Suprapubic skin (tissue), 4 donors: ENCODE measurements at regions not wholly inside any gene's neighbourhood (a gene's known extent, or its start where the extent isn't known, plus 50 kb on each side); places are given as distances from the start of the nearest gene placed in this dataset.

ENCODE experiments used
- DNase-seq, 2 donors: peaks; one replicate each; pipeline ENCODE4 v3.0.0-alpha.2; 2019; ENCODE audit warnings: low spot score in 2 of 2
- H3K27ac ChIP-seq: fragments of 200-600 bp; sonication (generic); one replicate; pipeline ENCODE4 v1.5.1; 2019
- H3K27me3 ChIP-seq: fragments of 200-600 bp; sonication (generic); one replicate; pipeline ENCODE4 v1.5.1; 2019
- H3K36me3 ChIP-seq: fragments of 200-600 bp; sonication (generic); one replicate; pipeline ENCODE4 v1.5.1; 2019
- H3K4me1 ChIP-seq: fragments of 200-600 bp; sonication (generic); one replicate; pipeline ENCODE4 v1.5.1; 2019
- H3K4me3 ChIP-seq: fragments of 200-600 bp; sonication (generic); one replicate; pipeline ENCODE4 v1.5.1; 2019; ENCODE audit warnings: mild to moderate bottlenecking
- H3K9me3 ChIP-seq: fragments of 200-600 bp; sonication (generic); one replicate; pipeline ENCODE4 v1.5.1; 2019
- CTCF ChIP-seq, 2 donors: fragments of 200-600 bp in 1 of 2; fragments of 450-650 bp in 1 of 2; sonication (generic) in 1 of 2; IDR thresholded peaks; one replicate each; pipeline ENCODE4 v1.5.1; 2016 to 2019; ENCODE audit warnings: antibody characterized with exemption in 2 of 2, mild to moderate bottlenecking in 1 of 2, moderate library complexity in 1 of 2
- EP300 ChIP-seq: sonication (generic); formaldehyde crosslinking; IDR thresholded peaks from one replicate; pipeline ENCODE4 v1.6.1; 2017; ENCODE audit warnings: antibody characterized with exemption
- POLR2A ChIP-seq, 2 donors: fragments of 450-650 bp; IDR thresholded peaks; one replicate each; pipeline ENCODE4 v1.6.1; 2017; ENCODE audit warnings: antibody characterized with exemption in 2 of 2, mild to moderate bottlenecking in 2 of 2, moderate library complexity in 2 of 2
- POLR2AphosphoS5 ChIP-seq, 3 donors: sonication (generic); formaldehyde crosslinking; IDR thresholded peaks; one replicate each; pipeline ENCODE4 v1.6.1; 2017; ENCODE audit warnings: antibody characterized with exemption in 3 of 3
- WGBS: methylation state at CpG from one replicate; pipeline ENCODE4 v1.1.5; 2018; 5-methylcytosine and 5-hydroxymethylcytosine counted together

DNA sequence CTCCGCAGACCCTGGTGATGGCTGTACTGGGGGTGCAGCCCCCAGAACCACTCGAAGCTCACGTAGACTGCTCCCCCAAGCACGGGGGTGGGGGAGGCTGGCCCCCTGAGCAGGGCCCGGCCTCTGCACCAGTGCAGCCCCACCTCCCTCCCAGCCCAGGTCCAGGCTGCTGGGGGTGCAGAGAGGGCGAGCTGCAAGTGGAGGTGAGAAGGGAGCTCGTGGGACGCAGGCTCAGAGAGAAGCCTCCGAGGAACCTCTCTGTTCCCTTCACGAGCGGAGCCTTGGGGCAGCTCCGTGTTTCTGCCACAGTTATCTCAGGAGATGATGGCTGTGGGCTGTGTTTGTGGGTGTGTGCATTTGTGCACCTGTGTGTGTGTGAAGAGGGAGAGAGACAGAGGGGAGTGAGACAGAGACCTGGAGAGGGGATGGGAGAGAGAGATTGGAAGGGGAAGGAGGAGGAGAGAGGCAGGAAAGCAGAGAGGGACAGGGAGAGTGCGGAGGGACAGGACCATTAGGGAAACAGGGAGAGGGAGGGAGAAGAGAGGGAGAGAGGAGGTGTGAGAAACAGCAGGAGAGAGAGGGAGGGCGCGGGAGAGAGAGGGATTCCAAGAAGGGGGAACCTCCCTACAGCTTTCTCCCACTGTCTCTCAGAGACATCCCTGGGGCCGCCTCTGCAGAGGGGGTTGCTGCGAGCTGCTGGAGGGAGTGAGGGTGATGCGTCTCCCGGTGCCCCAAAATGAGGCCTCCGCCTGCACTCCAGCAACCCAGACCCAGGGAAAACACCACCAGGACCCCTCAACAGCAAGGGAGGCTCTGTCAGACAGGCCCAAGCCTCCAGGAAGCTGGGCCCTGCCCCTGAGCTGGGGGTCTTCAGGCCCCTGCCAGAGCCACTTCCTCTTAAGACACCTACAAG, 1488.6 kb downstream of the BRD1 start:
- peaks cover 54% of the 10 kb centered on the region for H3K27me3 ChIP-seq
- no peak for TF ChIP-seq POLR2A (IDR thresholded peaks at IDR 0.05)
- no peak for TF ChIP-seq POLR2AphosphoS5 (IDR thresholded peaks at IDR 0.05)
- no peak for TF ChIP-seq EP300
- TF ChIP-seq CTCF (IDR thresholded peaks at IDR 0.05): no peak

DNA sequence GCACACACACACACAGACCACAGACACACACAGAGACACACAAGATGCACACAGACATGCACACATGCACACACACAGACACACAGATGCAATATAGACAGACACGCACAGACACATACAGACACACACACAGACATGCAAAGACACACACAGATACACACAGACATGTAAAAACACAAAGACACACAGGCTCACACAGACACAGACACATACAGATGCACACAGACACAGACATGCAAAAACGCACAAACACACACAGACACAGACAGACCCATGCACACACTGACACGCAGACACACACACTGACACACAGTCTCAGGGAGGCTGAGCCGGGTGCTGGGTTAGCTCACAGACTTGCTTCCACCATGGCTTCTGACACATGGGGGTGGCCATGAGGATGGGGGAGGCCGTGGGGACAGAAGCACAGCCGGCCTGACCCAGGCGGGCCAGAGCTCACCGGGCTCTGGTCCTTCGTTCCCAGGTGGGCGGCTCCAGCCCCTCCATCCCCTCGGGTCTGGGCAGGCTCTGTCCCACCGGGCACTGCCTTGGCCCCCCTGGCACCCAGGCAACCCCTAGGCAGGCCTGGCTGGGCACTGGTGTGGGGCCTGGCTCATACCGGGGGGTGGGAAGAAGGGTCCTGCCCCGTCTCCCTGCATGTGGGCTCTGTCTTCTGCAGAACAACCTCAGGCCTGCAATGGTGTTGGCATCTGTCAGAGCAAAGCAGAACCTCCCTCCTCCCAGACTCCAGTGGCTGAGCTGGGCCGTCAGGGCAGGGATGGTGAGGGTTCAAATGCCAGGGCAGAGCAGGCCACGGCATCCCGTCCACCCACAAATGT, 1489.5 kb downstream of the BRD1 start:
- peak in 1 of 2 donors; percentile 47 for DNase-seq
- Histone ChIP-seq H3K27me3 (peaks cover 54% of the 10 kb centered on the region), H3K4me3 (no peak overlapping the region), H3K4me1 (no peaks in the 10 kb centered on the region), H3K9me3 (no peaks in the 10 kb centered on the region), H3K27ac (no peak overlapping the region), H3K36me3 (no peaks in the 10 kb centered on the region)
- 67% methylated on average over 8 of the region's 17 CpGs for WGBS
- TF ChIP-seq EP300: no peak
- TF ChIP-seq POLR2A (IDR thresholded peaks at IDR 0.05): no peak
- TF ChIP-seq POLR2AphosphoS5 (IDR thresholded peaks at IDR 0.05): no peak
- no peak for TF ChIP-seq CTCF (IDR thresholded peaks at IDR 0.05)

More for the DNA sequence above, 1488.6 kb downstream of the BRD1 start:
- peak in 1 of 2 donors; percentile 54 for DNase-seq
- H3K4me3 ChIP-seq: no peak overlapping the region
- H3K36me3 ChIP-seq: no peaks in the 10 kb centered on the region
- H3K9me3 ChIP-seq: no peaks in the 10 kb centered on the region
- no peak overlapping the region for H3K27ac ChIP-seq
- H3K4me1 ChIP-seq: no peaks in the 10 kb centered on the region
- 71% methylated on average over 18 of the region's 20 CpGs for WGBS

- TF ChIP-seq POLR2A (IDR thresholded peaks at IDR 0.05) (no peak), CTCF (IDR thresholded peaks at IDR 0.05) (no peak), EP300 (no peak), POLR2AphosphoS5 (IDR thresholded peaks at IDR 0.05) (no peak)
- no peaks in the 10 kb centered on the region for H3K36me3 ChIP-seq
- H3K4me1 ChIP-seq: no peaks in the 10 kb centered on the region
- DNase-seq: peak in 1 of 2 donors; percentile 21
- no peak overlapping the region for H3K27ac ChIP-seq
- WGBS: 87% methylated on average over 4 of the region's 7 CpGs
- peaks cover 44% of the 10 kb centered on the region for H3K27me3 ChIP-seq
- no peak overlapping the region for H3K4me3 ChIP-seq
- H3K9me3 ChIP-seq: no peaks in the 10 kb centered on the region
Observed at GRCh38 chr22:48336339-48337060, 1491.2 kb downstream of the BRD1 start.

DNA sequence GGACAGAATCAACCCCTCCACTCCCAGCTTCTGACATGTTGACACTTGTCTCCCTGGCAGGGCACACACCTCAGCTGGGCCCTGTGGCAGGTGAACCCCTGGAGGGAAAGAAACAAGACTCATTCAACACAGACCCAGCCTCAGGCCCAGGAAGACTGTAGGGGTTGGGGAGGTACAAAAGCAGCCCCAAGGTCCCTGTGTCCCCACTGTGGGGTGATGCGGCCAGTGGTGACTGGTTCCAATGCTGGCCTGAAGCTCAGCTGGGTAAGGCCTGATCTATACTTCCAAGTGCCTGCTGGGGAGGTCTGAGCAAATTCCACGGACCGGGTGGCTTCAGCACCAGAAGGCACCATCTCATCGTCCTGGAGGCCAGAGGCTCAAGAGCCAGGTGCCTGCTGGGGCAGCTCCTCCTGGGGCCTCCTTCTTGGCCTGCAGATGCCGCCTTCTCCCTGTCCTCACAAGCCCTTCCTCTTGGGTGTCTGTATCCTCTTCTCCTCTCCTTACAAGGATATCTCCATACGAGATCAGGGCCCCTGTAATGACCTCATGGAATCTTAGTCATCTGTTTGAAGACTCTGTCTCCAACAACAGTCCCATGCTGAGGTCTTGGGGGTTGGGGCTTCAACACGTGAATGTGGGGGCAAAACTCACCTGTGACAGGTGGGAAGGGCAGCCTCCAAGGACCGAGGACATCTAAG, 1492.1 kb downstream of the BRD1 start:
- no peak overlapping the region for H3K4me3 ChIP-seq
- 72% methylated on average over 8 of the region's 8 CpGs for WGBS
- peaks cover 37% of the 10 kb centered on the region for H3K27me3 ChIP-seq
- DNase-seq: peak in 1 of 2 donors; percentile 70
- no peak overlapping the region for H3K27ac ChIP-seq
- H3K9me3 ChIP-seq: no peaks in the 10 kb centered on the region
- no peaks in the 10 kb centered on the region for H3K36me3 ChIP-seq
- TF ChIP-seq POLR2AphosphoS5 (IDR thresholded peaks at IDR 0.05): no peak
- no peaks in the 10 kb centered on the region for H3K4me1 ChIP-seq

GRCh38 chr22:48334971-48335370, 1492.7 kb downstream of the BRD1 start:
- H3K4me1 ChIP-seq: no peaks in the 10 kb centered on the region
- TF ChIP-seq EP300 (no peak), POLR2A (IDR thresholded peaks at IDR 0.05) (no peak), CTCF (IDR thresholded peaks at IDR 0.05) (no peak), POLR2AphosphoS5 (IDR thresholded peaks at IDR 0.05) (no peak)
- H3K4me3 ChIP-seq: no peak overlapping the region
- WGBS: 80% methylated on average over 1 of the region's 10 CpGs
- H3K27ac ChIP-seq: no peak overlapping the region
- peak in 1 of 2 donors; percentile 21 for DNase-seq
- H3K27me3 ChIP-seq: peaks cover 32% of the 10 kb centered on the region
- H3K9me3 ChIP-seq: peaks cover under 1% of the 10 kb centered on the region
- no peaks in the 10 kb centered on the region for H3K36me3 ChIP-seq
